ENCODE measurements at regions not wholly inside any gene's neighbourhood (a gene's known extent, or its start where the extent isn't known, plus 50 kb on each side); places are given as distances from the start of the nearest gene placed in this dataset.

GRCh38 chr12:124418156-124418555, 123.3 kb downstream of the RFLNA start:
- H3K9ac ChIP-seq (ENCODE audit: low read depth, low read length): no peak overlapping the region
- H3K4me1 ChIP-seq (ENCODE audit: insufficient read depth, low read length): peaks cover 8% of the 10 kb centered on the region; the same call in 1 of the 2 replicates
- no peaks in the 10 kb centered on the region for H3K9me3 ChIP-seq (ENCODE audit: control insufficient read depth, insufficient read depth, low read length)
- peaks cover 19% of the 10 kb centered on the region for H3K36me3 ChIP-seq (ENCODE audit: insufficient read depth, low read length)

DNA sequence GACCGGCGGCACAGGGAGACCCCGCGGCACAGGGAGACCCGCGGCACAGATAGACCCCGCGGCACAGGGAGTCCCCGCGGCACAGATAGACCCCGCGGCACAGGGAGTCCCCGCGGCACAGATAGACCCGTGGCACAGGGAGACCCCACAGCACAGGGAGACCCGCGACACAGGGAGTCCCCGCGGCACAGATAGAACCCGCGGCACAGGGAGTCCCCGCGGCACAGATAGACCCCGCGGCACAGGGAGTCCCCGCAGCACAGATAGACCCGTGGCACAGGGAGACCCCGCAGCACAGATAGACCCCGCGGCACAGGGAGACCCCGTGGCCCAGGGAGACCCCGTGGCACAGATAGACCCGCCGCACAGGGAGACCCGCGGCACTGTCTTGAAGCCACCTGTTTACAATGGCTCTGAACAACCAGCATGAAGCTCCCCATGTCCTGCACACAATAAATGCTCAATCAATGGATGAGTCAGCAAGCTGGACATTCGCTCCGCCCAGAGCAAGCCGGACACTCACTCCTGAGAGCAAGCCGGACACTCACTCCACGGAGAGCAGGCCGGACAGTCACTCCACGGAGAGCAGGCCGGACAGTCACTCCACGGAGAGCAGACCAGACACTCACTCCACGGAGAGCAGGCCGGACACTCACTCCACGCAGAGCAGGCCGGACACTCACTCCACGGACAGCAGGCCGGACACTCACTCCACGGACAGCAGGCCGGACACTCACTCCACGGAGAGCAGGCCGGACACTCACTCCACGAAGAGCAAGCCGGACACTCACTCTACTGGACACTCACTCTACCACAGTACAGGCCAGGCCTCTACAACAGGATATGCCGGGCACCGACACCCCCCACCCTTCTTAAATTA, 121.9 kb downstream of the RFLNA start:
- Histone ChIP-seq H3K9me3 (ENCODE audit: control insufficient read depth, insufficient read depth, low read length) (no peaks in the 10 kb centered on the region), H3K9ac (ENCODE audit: low read depth, low read length) (no peak overlapping the region), H3K4me1 (ENCODE audit: insufficient read depth, low read length) (no peaks in the 10 kb centered on the region), H3K36me3 (ENCODE audit: insufficient read depth, low read length) (peaks cover 19% of the 10 kb centered on the region)

DNA sequence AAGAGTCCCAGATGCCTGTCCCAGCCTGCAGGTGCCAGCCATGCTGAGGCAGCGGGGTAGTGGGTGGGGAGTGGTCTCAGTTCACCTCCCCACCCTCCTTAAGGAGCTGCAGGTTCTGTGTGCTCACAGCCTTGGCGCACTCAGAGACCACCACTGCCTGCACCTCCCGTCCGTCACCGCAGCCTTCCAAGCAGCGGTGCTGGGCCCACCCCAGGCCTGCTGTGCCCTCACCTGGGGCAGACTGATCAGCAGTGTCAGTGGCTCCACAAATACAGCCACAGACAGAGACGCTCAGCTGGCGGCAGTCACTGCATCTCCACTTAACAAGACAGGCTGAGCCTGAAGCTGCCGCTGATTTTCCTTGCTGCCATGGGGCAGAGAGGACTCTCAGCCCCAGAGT, 120.2 kb downstream of the RFLNA start:
- Histone ChIP-seq H3K4me1 (ENCODE audit: insufficient read depth, low read length) (peaks cover 15% of the 10 kb centered on the region), H3K9ac (ENCODE audit: low read depth, low read length) (no peak overlapping the region), H3K9me3 (ENCODE audit: control insufficient read depth, insufficient read depth, low read length) (no peaks in the 10 kb centered on the region), H3K36me3 (ENCODE audit: insufficient read depth, low read length) (peaks cover 12% of the 10 kb centered on the region)

GRCh38 chr12:124413915-124414314, 119.0 kb downstream of the RFLNA start:
- Histone ChIP-seq H3K9ac (ENCODE audit: low read depth, low read length) (no peak overlapping the region), H3K4me1 (ENCODE audit: insufficient read depth, low read length) (peaks cover 16% of the 10 kb centered on the region), H3K36me3 (ENCODE audit: insufficient read depth, low read length) (0 out of 2 replicates have a peak, but pooled peaks cover under 1% of the 10 kb centered on the region), H3K9me3 (ENCODE audit: control insufficient read depth, insufficient read depth, low read length) (no peaks in the 10 kb centered on the region)

- Histone ChIP-seq H3K36me3 (ENCODE audit: insufficient read depth, low read length) (no peaks in the 10 kb centered on the region), H3K9ac (ENCODE audit: low read depth, low read length) (no peak overlapping the region), H3K9me3 (ENCODE audit: control insufficient read depth, insufficient read depth, low read length) (no peaks in the 10 kb centered on the region)
These were observed 118.5 kb downstream of the RFLNA start for GRCh38 chr12:124413401-124413800.

DNA sequence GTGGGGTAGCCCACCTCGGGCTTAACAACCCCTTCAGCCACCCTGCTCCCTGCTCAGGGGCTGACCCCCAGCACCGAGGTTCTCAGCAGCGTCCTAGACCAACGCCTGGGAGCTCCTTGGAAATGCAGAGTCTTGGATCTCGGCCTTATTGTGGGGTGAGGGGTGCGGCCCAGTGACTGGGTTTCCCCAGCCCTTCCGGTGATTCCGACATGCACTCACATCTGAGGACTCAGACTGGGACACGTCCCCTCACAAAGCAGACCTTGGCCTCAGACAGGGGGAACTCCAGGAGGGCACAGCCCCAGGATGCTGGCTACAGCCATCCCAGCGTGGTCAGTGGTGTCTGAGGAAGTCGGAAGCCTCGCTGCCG, 117.7 kb downstream of the RFLNA start:
- H3K9ac ChIP-seq (ENCODE audit: low read depth, low read length): no peak overlapping the region
- peaks cover 17% of the 10 kb centered on the region for H3K4me1 ChIP-seq (ENCODE audit: insufficient read depth, low read length)
- no peaks in the 10 kb centered on the region for H3K9me3 ChIP-seq (ENCODE audit: control insufficient read depth, insufficient read depth, low read length)
- H3K36me3 ChIP-seq (ENCODE audit: insufficient read depth, low read length): no peaks in the 10 kb centered on the region

More at GRCh38 chr12:124413401-124413800, 118.5 kb downstream of the RFLNA start:
- H3K4me1 ChIP-seq (ENCODE audit: insufficient read depth, low read length): peaks cover 16% of the 10 kb centered on the region

DNA sequence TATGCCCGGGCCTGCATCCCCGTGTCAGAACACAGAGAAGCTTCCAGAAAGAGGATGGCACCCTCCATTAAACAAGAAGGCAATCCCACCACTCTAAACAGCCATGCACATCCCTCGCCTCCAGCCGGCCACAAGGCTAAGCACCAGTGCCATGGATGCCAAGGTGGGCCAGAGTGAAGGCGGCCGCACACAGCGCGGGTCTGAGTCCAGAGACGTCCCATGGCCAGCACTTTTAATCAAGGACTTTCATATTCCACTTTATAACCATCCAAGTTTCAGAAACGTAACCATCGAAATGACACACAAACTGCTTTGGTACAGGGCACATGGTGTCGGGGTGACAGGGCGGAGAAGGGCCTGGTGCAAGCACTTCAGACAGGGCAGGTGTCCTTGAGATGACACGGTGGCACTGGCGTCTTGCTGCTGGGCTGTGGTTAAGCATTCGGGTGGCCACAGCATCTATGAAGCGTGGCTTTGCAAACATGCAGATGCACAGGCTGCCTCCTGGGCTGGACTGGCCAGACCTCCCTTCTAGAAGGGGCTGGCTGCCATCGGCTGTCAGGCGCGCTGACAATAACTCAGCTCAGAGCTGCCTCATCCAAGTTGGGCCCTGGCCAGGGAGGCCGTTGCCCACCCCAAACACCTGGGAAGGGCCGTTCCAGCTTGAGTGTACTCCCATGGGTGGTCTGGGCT, 117.2 kb downstream of the RFLNA start:
- Histone ChIP-seq H3K4me1 (ENCODE audit: insufficient read depth, low read length) (peaks cover 21% of the 10 kb centered on the region), H3K9me3 (ENCODE audit: control insufficient read depth, insufficient read depth, low read length) (no peaks in the 10 kb centered on the region), H3K36me3 (ENCODE audit: insufficient read depth, low read length) (no peaks in the 10 kb centered on the region), H3K9ac (ENCODE audit: low read depth, low read length) (no peak overlapping the region)

GRCh38 chr12:124411281-124411878, 116.5 kb downstream of the RFLNA start:
- H3K36me3 ChIP-seq (ENCODE audit: insufficient read depth, low read length): no peaks in the 10 kb centered on the region
- H3K4me1 ChIP-seq (ENCODE audit: insufficient read depth, low read length): peaks cover 21% of the 10 kb centered on the region
- no peaks in the 10 kb centered on the region for H3K9me3 ChIP-seq (ENCODE audit: control insufficient read depth, insufficient read depth, low read length)
- H3K9ac ChIP-seq (ENCODE audit: low read depth, low read length): no peak overlapping the region

DNA sequence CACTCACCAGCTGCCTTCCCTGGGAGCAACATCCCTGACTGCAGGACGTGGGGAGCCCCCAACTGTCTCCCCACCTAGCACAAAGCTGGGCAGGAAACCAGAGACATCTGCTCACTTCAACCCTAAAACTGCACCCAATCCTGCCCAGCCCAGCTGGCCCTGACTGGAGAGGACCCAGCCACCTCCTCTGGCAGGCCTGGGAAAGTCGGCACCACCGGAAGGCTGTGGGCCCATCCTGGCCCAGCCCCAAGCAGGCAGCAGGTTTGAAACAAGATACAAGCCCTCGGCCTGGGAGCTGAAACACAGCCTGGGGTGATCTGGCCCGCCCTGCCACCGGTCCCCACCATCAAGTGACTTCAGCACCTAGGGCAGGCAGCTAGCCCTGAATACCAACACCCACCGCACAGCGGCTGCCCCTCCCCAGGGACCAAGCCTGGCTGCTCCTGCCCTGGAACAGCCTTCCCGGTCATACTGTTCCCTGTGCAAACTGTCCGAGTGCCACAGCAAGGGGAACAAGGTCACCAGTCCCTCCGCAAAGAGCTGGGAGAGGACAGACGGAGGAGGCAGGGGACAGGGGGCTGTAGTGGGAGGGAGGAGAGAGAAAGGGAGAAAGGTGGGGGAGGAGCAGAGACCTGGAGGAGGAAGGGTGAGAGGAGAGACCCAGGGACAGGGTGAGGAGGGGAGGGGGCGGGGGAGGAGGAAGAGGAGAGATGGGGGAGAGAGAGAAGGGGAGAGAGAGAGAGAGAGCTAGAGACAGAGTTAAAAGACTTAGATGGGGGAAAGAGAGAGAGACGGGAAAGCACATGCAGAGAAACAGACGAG, 115.7 kb downstream of the RFLNA start:
- no peak overlapping the region; the same call in 1 of the 2 replicates for H3K9ac ChIP-seq (ENCODE audit: low read depth, low read length)
- peaks cover 21% of the 10 kb centered on the region for H3K4me1 ChIP-seq (ENCODE audit: insufficient read depth, low read length)
- H3K36me3 ChIP-seq (ENCODE audit: insufficient read depth, low read length): no peaks in the 10 kb centered on the region
- no peaks in the 10 kb centered on the region for H3K9me3 ChIP-seq (ENCODE audit: control insufficient read depth, insufficient read depth, low read length)

- H3K36me3 ChIP-seq (ENCODE audit: insufficient read depth, low read length): no peaks in the 10 kb centered on the region
- peaks cover 28% of the 10 kb centered on the region for H3K4me1 ChIP-seq (ENCODE audit: insufficient read depth, low read length)
- no peaks in the 10 kb centered on the region for H3K9me3 ChIP-seq (ENCODE audit: control insufficient read depth, insufficient read depth, low read length)
- H3K9ac ChIP-seq (ENCODE audit: low read depth, low read length): no peak overlapping the region
These were observed 114.1 kb downstream of the RFLNA start for GRCh38 chr12:124408822-124409517.

GRCh38 chr12:124407074-124407473, 112.2 kb downstream of the RFLNA start:
- H3K4me1 ChIP-seq (ENCODE audit: insufficient read depth, low read length): peaks cover 33% of the 10 kb centered on the region
- H3K9me3 ChIP-seq (ENCODE audit: control insufficient read depth, insufficient read depth, low read length): no peaks in the 10 kb centered on the region
- H3K9ac ChIP-seq (ENCODE audit: low read depth, low read length): no peak overlapping the region
- H3K36me3 ChIP-seq (ENCODE audit: insufficient read depth, low read length): no peaks in the 10 kb centered on the region

DNA sequence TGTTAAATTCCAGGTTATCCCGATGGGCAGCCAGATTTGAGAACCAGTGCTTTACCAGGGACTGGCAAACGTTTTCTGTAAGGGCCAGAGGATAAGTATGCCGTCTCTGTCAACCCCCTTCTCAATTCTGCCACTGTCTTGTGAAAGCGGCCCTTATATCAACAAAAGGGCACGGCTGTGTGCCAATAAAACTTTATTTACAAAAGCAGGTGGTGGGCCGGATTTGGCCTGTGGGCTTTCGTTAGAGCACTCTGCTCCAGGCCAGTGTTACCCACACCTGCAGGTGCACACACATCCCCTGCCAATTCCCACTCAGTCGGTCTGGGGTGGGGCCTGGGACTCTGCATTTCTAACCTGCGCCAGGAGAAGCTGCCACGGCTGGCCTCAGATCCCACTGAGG, 111.2 kb downstream of the RFLNA start:
- Histone ChIP-seq H3K9ac (ENCODE audit: low read depth, low read length) (no peak overlapping the region), H3K4me1 (ENCODE audit: insufficient read depth, low read length) (peaks cover 27% of the 10 kb centered on the region), H3K36me3 (ENCODE audit: insufficient read depth, low read length) (peaks cover 2% of the 10 kb centered on the region; the same call in 1 of the 2 replicates), H3K9me3 (ENCODE audit: control insufficient read depth, insufficient read depth, low read length) (no peaks in the 10 kb centered on the region)

DNA sequence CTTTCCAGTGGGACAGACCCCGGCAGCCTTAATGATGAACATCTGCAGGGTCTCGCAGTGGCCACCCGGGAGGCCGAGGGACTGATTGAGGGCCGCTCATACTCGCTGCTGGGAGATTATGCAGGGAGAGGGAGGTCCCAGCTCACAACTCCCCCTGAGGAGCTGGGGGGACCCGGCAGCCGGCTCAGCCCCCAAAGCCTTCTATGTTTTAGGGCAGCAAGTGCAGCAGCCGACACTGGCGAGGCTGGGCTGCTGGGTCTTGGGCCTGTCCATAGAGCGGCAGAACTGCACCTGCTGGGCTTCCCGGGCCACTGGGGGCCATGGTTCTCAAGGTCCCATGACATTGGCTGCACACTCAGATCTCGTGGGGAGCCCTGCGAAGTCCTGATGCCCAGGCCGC, 110.7 kb downstream of the RFLNA start:
- Histone ChIP-seq H3K9me3 (ENCODE audit: control insufficient read depth, insufficient read depth, low read length) (no peaks in the 10 kb centered on the region), H3K9ac (ENCODE audit: low read depth, low read length) (no peak overlapping the region), H3K4me1 (ENCODE audit: insufficient read depth, low read length) (peaks cover 23% of the 10 kb centered on the region), H3K36me3 (ENCODE audit: insufficient read depth, low read length) (peaks cover 2% of the 10 kb centered on the region; the same call in 1 of the 2 replicates)

Data from ES-I3 (cell line).